PC-9 (cell line): ENCODE measurements at regions not wholly inside any gene's neighbourhood (a gene's known extent, or its start where the extent isn't known, plus 50 kb on each side); places are given as distances from the start of the nearest gene placed in this dataset.

Experiments
- EZH2 ChIP-seq: fragments of 200-600 bp; sonication (generic); IDR thresholded peaks from 2 replicates; pipeline ENCODE4 v1.8.0; 2017; ENCODE audit warnings: antibody characterized with exemption, low read depth
- TF ChIP-seq, protein P1 (sequence below): fragments of 200-600 bp; sonication (generic); conservative IDR thresholded peaks from 2 replicates; pipeline ENCODE4 v1.6.1; 2017; ENCODE audit warnings: mixed run types, antibody characterized with exemption, mild to moderate bottlenecking, moderate library complexity

DNA sequence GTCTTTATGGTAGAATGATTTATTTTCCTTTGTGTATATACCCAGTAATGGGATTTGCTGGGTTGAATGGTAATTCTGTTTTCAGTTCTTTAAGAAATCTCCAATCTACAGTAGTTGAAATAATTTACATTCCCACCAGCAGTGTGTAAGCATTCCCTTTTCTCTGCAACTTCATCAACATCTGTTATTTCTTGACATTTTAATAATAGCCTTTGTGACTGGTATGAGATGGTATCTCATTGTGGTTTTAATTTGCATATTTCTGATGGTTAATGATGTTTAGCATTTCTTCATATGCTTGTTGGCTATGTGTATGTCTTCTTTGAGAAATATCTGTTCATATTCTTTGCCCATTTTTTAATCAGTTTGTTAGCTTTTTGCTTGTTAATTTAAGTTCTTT, 901.2 kb downstream of the METTL15 start:
- TF ChIP-seq, protein P1, sequence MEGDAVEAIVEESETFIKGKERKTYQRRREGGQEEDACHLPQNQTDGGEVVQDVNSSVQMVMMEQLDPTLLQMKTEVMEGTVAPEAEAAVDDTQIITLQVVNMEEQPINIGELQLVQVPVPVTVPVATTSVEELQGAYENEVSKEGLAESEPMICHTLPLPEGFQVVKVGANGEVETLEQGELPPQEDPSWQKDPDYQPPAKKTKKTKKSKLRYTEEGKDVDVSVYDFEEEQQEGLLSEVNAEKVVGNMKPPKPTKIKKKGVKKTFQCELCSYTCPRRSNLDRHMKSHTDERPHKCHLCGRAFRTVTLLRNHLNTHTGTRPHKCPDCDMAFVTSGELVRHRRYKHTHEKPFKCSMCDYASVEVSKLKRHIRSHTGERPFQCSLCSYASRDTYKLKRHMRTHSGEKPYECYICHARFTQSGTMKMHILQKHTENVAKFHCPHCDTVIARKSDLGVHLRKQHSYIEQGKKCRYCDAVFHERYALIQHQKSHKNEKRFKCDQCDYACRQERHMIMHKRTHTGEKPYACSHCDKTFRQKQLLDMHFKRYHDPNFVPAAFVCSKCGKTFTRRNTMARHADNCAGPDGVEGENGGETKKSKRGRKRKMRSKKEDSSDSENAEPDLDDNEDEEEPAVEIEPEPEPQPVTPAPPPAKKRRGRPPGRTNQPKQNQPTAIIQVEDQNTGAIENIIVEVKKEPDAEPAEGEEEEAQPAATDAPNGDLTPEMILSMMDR: no peak
- no peak for TF ChIP-seq EZH2
